GM12878 (cell line): ENCODE measurements at regions not wholly inside any gene's neighbourhood (a gene's known extent, or its start where the extent isn't known, plus 50 kb on each side); places are given as distances from the start of the nearest gene placed in this dataset.

Source experiments
- ATF2 ChIP-seq: IDR thresholded peaks from 2 replicates; pipeline ENCODE4 v1.6.1; 2012; ENCODE audit warnings: low read length, inconsistent platforms
- BCL11A ChIP-seq: IDR thresholded peaks from 2 replicates; pipeline ENCODE4 v1.6.1; 2011; ENCODE audit warnings: low read depth, low read length
- CBX5 ChIP-seq: sonication (generic); IDR thresholded peaks from 2 replicates; pipeline ENCODE4 v1.6.1; 2016; ENCODE audit warnings: low read depth, moderate library complexity, mild to moderate bottlenecking, inconsistent platforms
- CHD2 ChIP-seq: IDR thresholded peaks from 2 replicates; pipeline ENCODE4 v1.6.1; 2011; ENCODE audit warnings: low read depth, low read length, improper control_type of control experiment, borderline replicate concordance
- DPF2 ChIP-seq: fragments of 450-650 bp; IDR thresholded peaks from 2 replicates; pipeline ENCODE4 v1.6.1; 2017; ENCODE audit warnings: mild to moderate bottlenecking
- FOXM1 ChIP-seq: IDR thresholded peaks from 2 replicates; pipeline ENCODE4 v1.6.1; 2012; ENCODE audit warnings: low read depth, mild to moderate bottlenecking, inconsistent platforms, low read length, moderate library complexity
- GATAD2B ChIP-seq: fragments of 450-650 bp; conservative IDR thresholded peaks from 2 replicates; pipeline ENCODE4 v1.6.1; 2017; ENCODE audit warnings: low read depth, mild to moderate bottlenecking, moderate library complexity
- HDGF ChIP-seq: fragments of 450-650 bp; IDR thresholded peaks from 2 replicates; pipeline ENCODE4 v1.6.1; 2016; ENCODE audit warnings: antibody characterized with exemption
- MTA2 ChIP-seq: fragments of 450-650 bp; IDR thresholded peaks from 2 replicates; pipeline ENCODE4 v1.6.1; 2016; ENCODE audit warnings: low read depth, mild to moderate bottlenecking, moderate library complexity
- NBN ChIP-seq: fragments of 450-650 bp; IDR thresholded peaks from 2 replicates; pipeline ENCODE4 v1.6.1; 2016
- RB1 ChIP-seq: fragments of 450-650 bp; formaldehyde crosslinking; IDR thresholded peaks from 2 replicates; pipeline ENCODE4 v1.6.1; 2017; ENCODE audit warnings: mild to moderate bottlenecking, borderline replicate concordance
- SMC3 ChIP-seq: IDR thresholded peaks from 2 replicates; pipeline ENCODE4 v1.6.1; 2011; ENCODE audit warnings: low read length, improper control_type of control experiment, borderline replicate concordance
- YY1 ChIP-seq: IDR thresholded peaks from 2 replicates; pipeline ENCODE4 v1.6.1; 2011; ENCODE audit warnings: low read depth, mild to moderate bottlenecking, low read length
- ZNF384 ChIP-seq: IDR thresholded peaks from 2 replicates; pipeline ENCODE4 v1.6.1; 2012; ENCODE audit warnings: low read depth, mild to moderate bottlenecking, low read length, improper control_type of control experiment, borderline replicate concordance
- ZZZ3 ChIP-seq: IDR thresholded peaks from 2 replicates; pipeline ENCODE4 v1.6.1; 2011; ENCODE audit warnings: low read depth; ENCODE audit not compliant: control insufficient read depth, insufficient read length
- TF ChIP-seq, protein P1 (sequence below): fragments of 450-650 bp; IDR thresholded peaks from 2 replicates; pipeline ENCODE4 v1.6.1; 2017; ENCODE audit warnings: mild to moderate bottlenecking, moderate library complexity
- TF ChIP-seq, protein P2 (sequence below): IDR thresholded peaks from 2 replicates; pipeline ENCODE4 v1.6.1; 2012; ENCODE audit warnings: improper control_type of control experiment, low read depth, low read length; ENCODE audit not compliant: insufficient replicate concordance
- TF ChIP-seq, protein P3 (sequence below): IDR thresholded peaks from 2 replicates; pipeline ENCODE4 v1.6.1; 2011; ENCODE audit warnings: low read depth, low read length, improper control_type of control experiment, borderline replicate concordance
- TF ChIP-seq, protein P4 (sequence below): IDR thresholded peaks from 2 replicates; pipeline ENCODE4 v1.6.1; 2011; ENCODE audit warnings: low read depth, mild to moderate bottlenecking, low read length, moderate library complexity, borderline replicate concordance; ENCODE audit errors: extremely low read depth

GRCh38 chr1:234980645-234981396, 147.8 kb downstream of the TOMM20 start (continued):
- no peak for TF ChIP-seq ZZZ3
- TF ChIP-seq, protein P1, sequence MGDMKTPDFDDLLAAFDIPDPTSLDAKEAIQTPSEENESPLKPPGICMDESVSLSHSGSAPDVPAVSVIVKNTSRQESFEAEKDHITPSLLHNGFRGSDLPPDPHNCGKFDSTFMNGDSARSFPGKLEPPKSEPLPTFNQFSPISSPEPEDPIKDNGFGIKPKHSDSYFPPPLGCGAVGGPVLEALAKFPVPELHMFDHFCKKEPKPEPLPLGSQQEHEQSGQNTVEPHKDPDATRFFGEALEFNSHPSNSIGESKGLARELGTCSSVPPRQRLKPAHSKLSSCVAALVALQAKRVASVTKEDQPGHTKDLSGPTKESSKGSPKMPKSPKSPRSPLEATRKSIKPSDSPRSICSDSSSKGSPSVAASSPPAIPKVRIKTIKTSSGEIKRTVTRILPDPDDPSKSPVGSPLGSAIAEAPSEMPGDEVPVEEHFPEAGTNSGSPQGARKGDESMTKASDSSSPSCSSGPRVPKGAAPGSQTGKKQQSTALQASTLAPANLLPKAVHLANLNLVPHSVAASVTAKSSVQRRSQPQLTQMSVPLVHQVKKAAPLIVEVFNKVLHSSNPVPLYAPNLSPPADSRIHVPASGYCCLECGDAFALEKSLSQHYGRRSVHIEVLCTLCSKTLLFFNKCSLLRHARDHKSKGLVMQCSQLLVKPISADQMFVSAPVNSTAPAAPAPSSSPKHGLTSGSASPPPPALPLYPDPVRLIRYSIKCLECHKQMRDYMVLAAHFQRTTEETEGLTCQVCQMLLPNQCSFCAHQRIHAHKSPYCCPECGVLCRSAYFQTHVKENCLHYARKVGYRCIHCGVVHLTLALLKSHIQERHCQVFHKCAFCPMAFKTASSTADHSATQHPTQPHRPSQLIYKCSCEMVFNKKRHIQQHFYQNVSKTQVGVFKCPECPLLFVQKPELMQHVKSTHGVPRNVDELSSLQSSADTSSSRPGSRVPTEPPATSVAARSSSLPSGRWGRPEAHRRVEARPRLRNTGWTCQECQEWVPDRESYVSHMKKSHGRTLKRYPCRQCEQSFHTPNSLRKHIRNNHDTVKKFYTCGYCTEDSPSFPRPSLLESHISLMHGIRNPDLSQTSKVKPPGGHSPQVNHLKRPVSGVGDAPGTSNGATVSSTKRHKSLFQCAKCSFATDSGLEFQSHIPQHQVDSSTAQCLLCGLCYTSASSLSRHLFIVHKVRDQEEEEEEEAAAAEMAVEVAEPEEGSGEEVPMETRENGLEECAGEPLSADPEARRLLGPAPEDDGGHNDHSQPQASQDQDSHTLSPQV, result peak; percentile 83
- TF ChIP-seq NBN, result peak; percentile 90
- TF ChIP-seq, protein P2, sequence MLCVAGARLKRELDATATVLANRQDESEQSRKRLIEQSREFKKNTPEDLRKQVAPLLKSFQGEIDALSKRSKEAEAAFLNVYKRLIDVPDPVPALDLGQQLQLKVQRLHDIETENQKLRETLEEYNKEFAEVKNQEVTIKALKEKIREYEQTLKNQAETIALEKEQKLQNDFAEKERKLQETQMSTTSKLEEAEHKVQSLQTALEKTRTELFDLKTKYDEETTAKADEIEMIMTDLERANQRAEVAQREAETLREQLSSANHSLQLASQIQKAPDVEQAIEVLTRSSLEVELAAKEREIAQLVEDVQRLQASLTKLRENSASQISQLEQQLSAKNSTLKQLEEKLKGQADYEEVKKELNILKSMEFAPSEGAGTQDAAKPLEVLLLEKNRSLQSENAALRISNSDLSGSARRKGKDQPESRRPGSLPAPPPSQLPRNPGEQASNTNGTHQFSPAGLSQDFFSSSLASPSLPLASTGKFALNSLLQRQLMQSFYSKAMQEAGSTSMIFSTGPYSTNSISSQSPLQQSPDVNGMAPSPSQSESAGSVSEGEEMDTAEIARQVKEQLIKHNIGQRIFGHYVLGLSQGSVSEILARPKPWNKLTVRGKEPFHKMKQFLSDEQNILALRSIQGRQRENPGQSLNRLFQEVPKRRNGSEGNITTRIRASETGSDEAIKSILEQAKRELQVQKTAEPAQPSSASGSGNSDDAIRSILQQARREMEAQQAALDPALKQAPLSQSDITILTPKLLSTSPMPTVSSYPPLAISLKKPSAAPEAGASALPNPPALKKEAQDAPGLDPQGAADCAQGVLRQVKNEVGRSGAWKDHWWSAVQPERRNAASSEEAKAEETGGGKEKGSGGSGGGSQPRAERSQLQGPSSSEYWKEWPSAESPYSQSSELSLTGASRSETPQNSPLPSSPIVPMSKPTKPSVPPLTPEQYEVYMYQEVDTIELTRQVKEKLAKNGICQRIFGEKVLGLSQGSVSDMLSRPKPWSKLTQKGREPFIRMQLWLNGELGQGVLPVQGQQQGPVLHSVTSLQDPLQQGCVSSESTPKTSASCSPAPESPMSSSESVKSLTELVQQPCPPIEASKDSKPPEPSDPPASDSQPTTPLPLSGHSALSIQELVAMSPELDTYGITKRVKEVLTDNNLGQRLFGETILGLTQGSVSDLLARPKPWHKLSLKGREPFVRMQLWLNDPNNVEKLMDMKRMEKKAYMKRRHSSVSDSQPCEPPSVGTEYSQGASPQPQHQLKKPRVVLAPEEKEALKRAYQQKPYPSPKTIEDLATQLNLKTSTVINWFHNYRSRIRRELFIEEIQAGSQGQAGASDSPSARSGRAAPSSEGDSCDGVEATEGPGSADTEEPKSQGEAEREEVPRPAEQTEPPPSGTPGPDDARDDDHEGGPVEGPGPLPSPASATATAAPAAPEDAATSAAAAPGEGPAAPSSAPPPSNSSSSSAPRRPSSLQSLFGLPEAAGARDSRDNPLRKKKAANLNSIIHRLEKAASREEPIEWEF, result peak; percentile 22
- TF ChIP-seq, protein P3, sequence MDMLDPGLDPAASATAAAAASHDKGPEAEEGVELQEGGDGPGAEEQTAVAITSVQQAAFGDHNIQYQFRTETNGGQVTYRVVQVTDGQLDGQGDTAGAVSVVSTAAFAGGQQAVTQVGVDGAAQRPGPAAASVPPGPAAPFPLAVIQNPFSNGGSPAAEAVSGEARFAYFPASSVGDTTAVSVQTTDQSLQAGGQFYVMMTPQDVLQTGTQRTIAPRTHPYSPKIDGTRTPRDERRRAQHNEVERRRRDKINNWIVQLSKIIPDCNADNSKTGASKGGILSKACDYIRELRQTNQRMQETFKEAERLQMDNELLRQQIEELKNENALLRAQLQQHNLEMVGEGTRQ, result no peak
- TF ChIP-seq RB1, result peak; percentile 31; the same call in 1 of the 2 replicates
- no peak for TF ChIP-seq ZNF384
- TF ChIP-seq MTA2, result peak; percentile 90
- no peak for TF ChIP-seq ATF2
- TF ChIP-seq GATAD2B, result peak; percentile 87
- TF ChIP-seq DPF2, result peak; percentile 94
- peak; percentile 19; the same call in 1 of the 2 replicates for TF ChIP-seq HDGF
- TF ChIP-seq YY1, result peak; percentile 87
- peak; percentile 5; the same call in 1 of the 2 replicates for TF ChIP-seq SMC3
- TF ChIP-seq BCL11A, result peak; percentile 85
- peak; percentile 63 for TF ChIP-seq CHD2
- TF ChIP-seq, protein P4, sequence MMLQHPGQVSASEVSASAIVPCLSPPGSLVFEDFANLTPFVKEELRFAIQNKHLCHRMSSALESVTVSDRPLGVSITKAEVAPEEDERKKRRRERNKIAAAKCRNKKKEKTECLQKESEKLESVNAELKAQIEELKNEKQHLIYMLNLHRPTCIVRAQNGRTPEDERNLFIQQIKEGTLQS, result no peak
- TF ChIP-seq CBX5, result no peak
- TF ChIP-seq FOXM1, result no peak
